OCI-LY3 (cell line): ENCODE measurements at regions not wholly inside any gene's neighbourhood (a gene's known extent, or its start where the extent isn't known, plus 50 kb on each side); places are given as distances from the start of the nearest gene placed in this dataset.

ENCODE experiments used
- CTCF ChIP-seq: fragments of 200-600, 300-600 bp; sonication (generic); IDR thresholded peaks from 2 replicates; pipeline ENCODE4 v1.5.1; 2014; ENCODE audit warnings: antibody characterized with exemption, low read length, low read depth
- EZH2phosphoT487 ChIP-seq: fragments of 200-600 bp; shearing (Covaris generic); IDR thresholded peaks from 2 replicates; pipeline ENCODE4 v1.6.1; 2018; ENCODE audit warnings: antibody characterized with exemption, mixed run types, low read depth

- TF ChIP-seq CTCF (no peak), EZH2phosphoT487 (no peak)
Observed at GRCh38 chr11:106329273-106330018, 252.0 kb downstream of the AASDHPPT start.
